ENCODE measurements at regions not wholly inside any gene's neighbourhood (a gene's known extent, or its start where the extent isn't known, plus 50 kb on each side); places are given as distances from the start of the nearest gene placed in this dataset.
A peak's percentile ranks its signal among the peaks of the same experiment; 100 is the strongest.
"Not testable (repeated sequence)": the region's sequence is repeated elsewhere in the genome, so short reads cannot be mapped to it uniquely, and the experiment has no call there.

GRCh38 chr6:137933696-137934095 lies 66.6 kb downstream of the TNFAIP3 start:
- no peaks in the 10 kb centered on the region for H3K36me3 Mint-ChIP-seq (ENCODE audit: low read depth)
- no peak for DNase-seq
- no peak overlapping the region for H3K27ac Mint-ChIP-seq
- H3K4me3 Mint-ChIP-seq = no peak overlapping the region
- H3K9me3 ChIP-seq (ENCODE audit: control insufficient read depth, low read length, poor library complexity, severe bottlenecking) = no peaks in the 10 kb centered on the region
- no peaks in the 10 kb centered on the region for H3K27me3 Mint-ChIP-seq
- H3K4me1 Mint-ChIP-seq = peaks cover 4% of the 10 kb centered on the region
- no peak for ATAC-seq

- no peak overlapping the region for H3K27ac Mint-ChIP-seq
- DNase-seq (no peak), ATAC-seq (no peak)
- no peaks in the 10 kb centered on the region for H3K27me3 Mint-ChIP-seq
- H3K4me3 Mint-ChIP-seq = no peak overlapping the region
- peaks cover 3% of the 10 kb centered on the region for H3K4me1 Mint-ChIP-seq
- H3K9me3 ChIP-seq (ENCODE audit: control insufficient read depth, low read length, poor library complexity, severe bottlenecking) = no peaks in the 10 kb centered on the region
- H3K36me3 Mint-ChIP-seq (ENCODE audit: low read depth) = no peaks in the 10 kb centered on the region
Measured at GRCh38 chr6:137936798-137937197, 69.7 kb downstream of the TNFAIP3 start.

GRCh38 chr6:137937834-137938233 lies 70.8 kb downstream of the TNFAIP3 start:
- Mint-ChIP-seq H3K27me3 (no peaks in the 10 kb centered on the region), H3K27ac (no peak overlapping the region), H3K36me3 (ENCODE audit: low read depth) (no peaks in the 10 kb centered on the region), H3K4me1 (peaks cover 2% of the 10 kb centered on the region), H3K4me3 (no peak overlapping the region)
- ATAC-seq = no peak
- no peaks in the 10 kb centered on the region for H3K9me3 ChIP-seq (ENCODE audit: control insufficient read depth, low read length, poor library complexity, severe bottlenecking)
- DNase-seq = no peak

GRCh38 chr6:137938770-137939379 lies 71.8 kb downstream of the TNFAIP3 start:
- no peaks in the 10 kb centered on the region for H3K9me3 ChIP-seq (ENCODE audit: control insufficient read depth, low read length, poor library complexity, severe bottlenecking)
- ATAC-seq = no peak
- Mint-ChIP-seq H3K36me3 (ENCODE audit: low read depth) (no peaks in the 10 kb centered on the region), H3K4me3 (no peak overlapping the region), H3K4me1 (peaks cover 2% of the 10 kb centered on the region), H3K27me3 (no peaks in the 10 kb centered on the region), H3K27ac (no peak overlapping the region)
- no peak for DNase-seq

DNA sequence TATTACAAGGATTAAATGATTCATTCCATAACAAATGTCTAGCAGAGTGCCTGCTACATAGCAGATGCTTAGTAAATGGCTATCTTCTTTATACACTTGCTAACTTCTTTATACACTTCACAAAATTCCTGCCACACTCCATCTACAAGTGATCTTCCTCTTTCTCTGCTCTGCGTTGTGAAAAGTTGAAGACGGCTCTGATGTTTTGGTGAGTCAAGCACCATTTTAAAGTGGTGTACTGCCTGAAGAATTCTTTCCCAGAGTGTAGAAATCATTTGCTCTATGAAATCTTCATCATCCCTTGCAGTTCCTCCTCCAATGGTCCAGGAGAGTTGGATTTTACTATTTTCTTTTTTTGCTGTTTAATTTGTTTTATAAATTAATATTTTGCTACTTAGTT lies 74.9 kb downstream of the TNFAIP3 start:
- ATAC-seq = no peak
- Mint-ChIP-seq H3K27me3 (no peaks in the 10 kb centered on the region), H3K36me3 (ENCODE audit: low read depth) (no peaks in the 10 kb centered on the region), H3K27ac (no peak overlapping the region), H3K4me1 (peaks cover 18% of the 10 kb centered on the region), H3K4me3 (no peak overlapping the region)
- H3K9me3 ChIP-seq (ENCODE audit: control insufficient read depth, low read length, poor library complexity, severe bottlenecking) = no peaks in the 10 kb centered on the region
- DNase-seq = no peak

GRCh38 chr6:137942736-137943135 lies 75.7 kb downstream of the TNFAIP3 start:
- Mint-ChIP-seq H3K27ac (peak overlapping the region; percentile 32), H3K36me3 (ENCODE audit: low read depth) (no peaks in the 10 kb centered on the region), H3K4me3 (no peak overlapping the region), H3K4me1 (peaks cover 20% of the 10 kb centered on the region), H3K27me3 (no peaks in the 10 kb centered on the region)
- no peaks in the 10 kb centered on the region for H3K9me3 ChIP-seq (ENCODE audit: control insufficient read depth, low read length, poor library complexity, severe bottlenecking)
- ATAC-seq (no peak), DNase-seq (no peak)

DNA sequence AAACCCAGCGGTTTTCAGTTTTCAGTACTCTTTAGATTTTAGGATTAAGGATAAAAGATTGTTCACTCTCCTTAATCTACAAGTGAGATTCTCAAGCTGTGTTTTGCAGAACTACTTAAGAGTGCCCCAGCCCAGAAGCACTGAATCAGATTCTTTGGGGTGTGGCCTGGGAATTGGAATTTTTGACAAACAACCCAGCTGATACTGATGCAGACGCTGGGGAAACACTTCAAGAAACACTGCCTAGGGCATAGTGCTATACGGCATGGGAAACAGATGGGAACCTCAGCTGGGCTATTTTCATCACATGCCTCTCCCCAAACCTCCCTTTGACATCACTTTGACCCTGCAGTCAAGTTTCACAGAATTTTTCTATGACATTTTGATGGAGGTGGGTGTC lies 77.3 kb downstream of the TNFAIP3 start:
- ATAC-seq = peak; percentile 11
- not testable (repeated sequence) for H3K9me3 ChIP-seq (ENCODE audit: control insufficient read depth, low read length, poor library complexity, severe bottlenecking); H3K27me3 Mint-ChIP-seq; H3K4me3 Mint-ChIP-seq; DNase-seq; H3K36me3 Mint-ChIP-seq (ENCODE audit: low read depth)
- H3K27ac Mint-ChIP-seq = peak overlapping the region; percentile 84
- H3K4me1 Mint-ChIP-seq = peaks cover 23% of the 10 kb centered on the region

DNA sequence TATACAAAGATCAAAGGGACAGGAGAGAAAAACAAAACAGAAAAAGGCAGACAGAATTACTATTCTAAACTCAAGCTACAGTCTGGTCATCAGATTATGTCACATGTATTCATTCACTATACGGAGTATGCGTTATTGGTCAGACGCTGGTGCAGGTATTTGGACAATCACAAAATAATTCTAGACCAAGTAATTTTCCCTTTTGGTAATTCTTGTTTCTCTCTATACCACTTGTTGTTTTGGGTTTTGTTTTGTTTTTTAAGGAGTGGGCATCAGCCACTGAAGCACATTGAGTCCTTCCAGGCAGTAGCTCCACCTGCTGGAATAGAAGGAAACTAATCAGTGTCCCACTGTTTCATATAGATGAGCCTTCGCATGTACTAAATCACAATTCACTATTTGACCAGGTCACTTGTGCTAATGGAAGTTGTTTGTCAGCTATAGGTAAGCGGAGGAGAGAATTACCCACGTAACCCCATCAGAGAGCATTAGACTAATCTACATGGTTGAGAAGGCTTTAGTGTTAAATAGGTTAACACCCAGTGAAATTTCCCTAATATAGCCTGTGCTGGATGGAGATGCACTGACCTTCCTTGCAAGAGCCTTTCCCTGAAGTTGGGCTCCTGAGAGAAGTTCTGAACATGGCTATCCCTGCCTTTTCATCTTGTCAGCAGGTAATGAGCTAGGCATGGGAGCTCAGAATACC lies 77.9 kb downstream of the TNFAIP3 start:
- ATAC-seq (peak; percentile 79), DNase-seq (no peak)
- H3K27ac Mint-ChIP-seq = peak overlapping the region; percentile 84
- no peaks in the 10 kb centered on the region for H3K36me3 Mint-ChIP-seq (ENCODE audit: low read depth)
- H3K4me1 Mint-ChIP-seq = peaks cover 29% of the 10 kb centered on the region
- H3K27me3 Mint-ChIP-seq = no peaks in the 10 kb centered on the region
- H3K9me3 ChIP-seq (ENCODE audit: control insufficient read depth, low read length, poor library complexity, severe bottlenecking) = no peaks in the 10 kb centered on the region
- no peak overlapping the region for H3K4me3 Mint-ChIP-seq

DNA sequence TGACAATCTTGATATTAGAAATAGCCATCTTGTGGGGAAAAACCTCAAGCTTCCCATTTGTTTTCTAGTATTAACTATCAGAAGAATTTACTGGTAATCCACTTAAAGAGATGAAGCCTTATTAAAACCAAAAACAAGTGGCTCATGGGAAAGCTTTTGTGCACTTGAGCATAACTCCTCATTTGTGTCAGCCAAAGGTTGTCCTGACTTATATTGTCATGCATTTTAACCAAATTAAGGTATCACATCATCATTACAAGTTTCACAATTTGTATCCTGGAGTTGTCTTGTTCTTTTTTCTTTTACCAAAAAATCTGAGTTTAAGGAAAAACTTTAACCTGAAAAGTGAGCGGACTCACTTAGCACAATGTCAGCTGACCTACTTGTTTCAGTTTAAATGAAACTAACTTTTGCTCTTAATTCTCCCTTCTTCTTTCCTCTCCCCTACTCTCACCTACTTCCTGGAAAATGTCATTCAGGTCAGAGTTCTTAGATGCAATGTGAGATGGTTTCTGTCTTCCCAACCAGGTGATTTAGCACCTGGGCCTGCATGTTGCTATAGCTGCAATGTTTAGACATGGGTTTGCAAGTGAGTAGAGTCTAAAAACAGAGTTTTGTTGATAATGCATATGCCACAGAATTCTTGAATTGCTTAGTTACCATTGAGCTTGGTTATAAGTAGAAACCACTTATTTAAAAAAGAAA lies 82.8 kb downstream of the TNFAIP3 start:
- Mint-ChIP-seq H3K27ac (peak overlapping the region; percentile 96), H3K4me1 (peaks cover 42% of the 10 kb centered on the region), H3K27me3 (no peaks in the 10 kb centered on the region), H3K36me3 (ENCODE audit: low read depth) (no peaks in the 10 kb centered on the region), H3K4me3 (peak overlapping the region; percentile 77)
- ATAC-seq (peak; percentile 91), DNase-seq (no peak)
- H3K9me3 ChIP-seq (ENCODE audit: control insufficient read depth, low read length, poor library complexity, severe bottlenecking) = no peaks in the 10 kb centered on the region

GRCh38 chr6:137950581-137950980 lies 83.5 kb downstream of the TNFAIP3 start:
- no peak for ATAC-seq
- H3K36me3 Mint-ChIP-seq (ENCODE audit: low read depth) = no peaks in the 10 kb centered on the region
- no peaks in the 10 kb centered on the region for H3K9me3 ChIP-seq (ENCODE audit: control insufficient read depth, low read length, poor library complexity, severe bottlenecking)
- no peak for DNase-seq
- peak overlapping the region; percentile 77 for H3K4me3 Mint-ChIP-seq
- H3K27me3 Mint-ChIP-seq = no peaks in the 10 kb centered on the region
- peak overlapping the region; percentile 96 for H3K27ac Mint-ChIP-seq
- H3K4me1 Mint-ChIP-seq = peaks cover 36% of the 10 kb centered on the region

DNA sequence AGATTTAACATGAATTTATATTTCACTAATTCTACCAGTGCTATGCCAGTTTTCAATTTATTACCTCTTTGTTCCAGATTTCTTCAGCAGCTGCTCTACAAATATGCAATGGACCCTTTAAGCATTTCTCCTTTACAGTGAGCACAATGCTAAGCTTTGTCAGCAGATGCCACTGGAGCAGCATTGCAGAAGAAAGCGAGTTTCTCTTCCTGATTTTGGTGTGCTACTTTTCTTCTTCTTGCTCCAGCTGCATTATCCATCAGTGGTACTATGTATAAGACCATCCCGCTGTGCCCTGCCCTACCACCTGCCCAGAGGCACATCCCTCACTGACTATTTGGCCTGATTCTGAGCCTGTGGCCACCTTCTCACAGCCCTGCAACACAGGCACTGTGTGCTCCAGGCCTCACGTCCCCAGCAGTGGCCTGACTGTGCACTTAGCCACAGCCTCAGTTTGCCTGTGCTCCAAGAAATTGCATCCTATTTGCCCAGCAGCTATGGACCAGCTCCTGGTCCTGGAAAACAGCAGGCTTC lies 84.1 kb downstream of the TNFAIP3 start:
- Mint-ChIP-seq H3K36me3 (ENCODE audit: low read depth) (no peaks in the 10 kb centered on the region), H3K27me3 (no peaks in the 10 kb centered on the region), H3K4me1 (peaks cover 34% of the 10 kb centered on the region), H3K27ac (peak overlapping the region; percentile 84), H3K4me3 (no peak overlapping the region)
- no peak for DNase-seq
- no peaks in the 10 kb centered on the region for H3K9me3 ChIP-seq (ENCODE audit: control insufficient read depth, low read length, poor library complexity, severe bottlenecking)
- no peak for ATAC-seq

- Mint-ChIP-seq H3K27ac (no peak overlapping the region), H3K27me3 (no peaks in the 10 kb centered on the region), H3K36me3 (ENCODE audit: low read depth) (no peaks in the 10 kb centered on the region), H3K4me1 (peaks cover 27% of the 10 kb centered on the region), H3K4me3 (no peak overlapping the region)
- DNase-seq (no peak), ATAC-seq (no peak)
- no peaks in the 10 kb centered on the region for H3K9me3 ChIP-seq (ENCODE audit: control insufficient read depth, low read length, poor library complexity, severe bottlenecking)
Measured at GRCh38 chr6:137952247-137952646, 85.2 kb downstream of the TNFAIP3 start.

- H3K4me1 Mint-ChIP-seq = peaks cover 25% of the 10 kb centered on the region
- H3K27me3 Mint-ChIP-seq = no peaks in the 10 kb centered on the region
- no peaks in the 10 kb centered on the region for H3K9me3 ChIP-seq (ENCODE audit: control insufficient read depth, low read length, poor library complexity, severe bottlenecking)
- no peaks in the 10 kb centered on the region for H3K36me3 Mint-ChIP-seq (ENCODE audit: low read depth)
- no peak for DNase-seq
- no peak for ATAC-seq
- H3K4me3 Mint-ChIP-seq = no peak overlapping the region
- H3K27ac Mint-ChIP-seq = peak overlapping the region; percentile 77
Measured at GRCh38 chr6:137953761-137954160, 86.7 kb downstream of the TNFAIP3 start.
